ENCODE measurements at regions not wholly inside any gene's neighbourhood (a gene's known extent, or its start where the extent isn't known, plus 50 kb on each side); places are given as distances from the start of the nearest gene placed in this dataset.

- Histone ChIP-seq H3K9ac (ENCODE audit: low read length) (no peak overlapping the region), H3K4me3 (ENCODE audit: low read length) (no peak overlapping the region), H3K27me3 (ENCODE audit: low read depth, low read length) (no peaks in the 10 kb centered on the region), H3K79me2 (ENCODE audit: low read length) (no peaks in the 10 kb centered on the region), H4K20me1 (ENCODE audit: insufficient read depth, low read length) (no peaks in the 10 kb centered on the region), H3K9me3 (ENCODE audit: insufficient read depth, low read length) (no peaks in the 10 kb centered on the region), H3K27ac (ENCODE audit: low read length) (no peak overlapping the region), H3K36me3 (replicated peaks; ENCODE audit: low read depth, low read length) (no peaks in the 10 kb centered on the region), H3K4me1 (ENCODE audit: low read length) (no peaks in the 10 kb centered on the region), H2AFZ (ENCODE audit: low read depth, low read length) (no peak overlapping the region), H3K4me2 (ENCODE audit: low read length) (no peak overlapping the region)
- TF ChIP-seq EZH2phosphoT487 (IDR thresholded peaks at IDR 0.05; ENCODE audit: low read depth), result no peak
- TF ChIP-seq, protein P1, sequence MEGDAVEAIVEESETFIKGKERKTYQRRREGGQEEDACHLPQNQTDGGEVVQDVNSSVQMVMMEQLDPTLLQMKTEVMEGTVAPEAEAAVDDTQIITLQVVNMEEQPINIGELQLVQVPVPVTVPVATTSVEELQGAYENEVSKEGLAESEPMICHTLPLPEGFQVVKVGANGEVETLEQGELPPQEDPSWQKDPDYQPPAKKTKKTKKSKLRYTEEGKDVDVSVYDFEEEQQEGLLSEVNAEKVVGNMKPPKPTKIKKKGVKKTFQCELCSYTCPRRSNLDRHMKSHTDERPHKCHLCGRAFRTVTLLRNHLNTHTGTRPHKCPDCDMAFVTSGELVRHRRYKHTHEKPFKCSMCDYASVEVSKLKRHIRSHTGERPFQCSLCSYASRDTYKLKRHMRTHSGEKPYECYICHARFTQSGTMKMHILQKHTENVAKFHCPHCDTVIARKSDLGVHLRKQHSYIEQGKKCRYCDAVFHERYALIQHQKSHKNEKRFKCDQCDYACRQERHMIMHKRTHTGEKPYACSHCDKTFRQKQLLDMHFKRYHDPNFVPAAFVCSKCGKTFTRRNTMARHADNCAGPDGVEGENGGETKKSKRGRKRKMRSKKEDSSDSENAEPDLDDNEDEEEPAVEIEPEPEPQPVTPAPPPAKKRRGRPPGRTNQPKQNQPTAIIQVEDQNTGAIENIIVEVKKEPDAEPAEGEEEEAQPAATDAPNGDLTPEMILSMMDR (IDR thresholded peaks at IDR 0.05; ENCODE audit: low read depth, low read length), result no peak
Measured at GRCh38 chr5:106159616-106160015, 1511.1 kb downstream of the EFNA5 start.

DNA sequence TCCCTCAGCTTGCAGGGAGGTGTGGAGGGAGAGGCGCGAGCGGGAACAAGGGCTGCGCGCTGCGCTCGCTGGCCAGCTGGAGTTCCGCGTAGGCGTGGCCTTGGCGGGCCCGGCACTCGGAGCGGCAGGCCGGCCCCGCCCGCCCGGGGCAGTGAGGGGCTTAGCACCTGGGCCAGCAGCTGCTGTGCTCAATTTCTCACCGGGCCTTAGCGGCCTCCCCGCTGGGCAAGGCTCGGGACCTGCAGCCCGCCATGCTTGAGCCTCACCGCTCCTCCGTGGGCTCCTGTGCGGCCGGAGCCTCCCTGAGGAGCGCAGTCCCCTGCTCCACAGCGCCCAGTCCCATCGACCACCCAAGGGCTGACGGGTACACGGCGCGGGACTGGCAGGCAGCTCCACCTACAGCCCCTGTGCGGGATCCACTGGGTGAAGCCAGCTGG is 1516.4 kb downstream of the EFNA5 start:
- H4K20me1 ChIP-seq (ENCODE audit: insufficient read depth, low read length), result no peaks in the 10 kb centered on the region
- no peak overlapping the region for H2AFZ ChIP-seq (ENCODE audit: low read depth, low read length)
- no peak overlapping the region for H3K4me3 ChIP-seq (ENCODE audit: low read length)
- TF ChIP-seq, protein P1 (IDR thresholded peaks at IDR 0.05; ENCODE audit: low read depth, low read length), result no peak
- no peak for TF ChIP-seq EZH2phosphoT487 (IDR thresholded peaks at IDR 0.05; ENCODE audit: low read depth)
- H3K9ac ChIP-seq (ENCODE audit: low read length), result no peak overlapping the region
- H3K27ac ChIP-seq (ENCODE audit: low read length), result no peak overlapping the region
- no peaks in the 10 kb centered on the region for H3K36me3 ChIP-seq (replicated peaks; ENCODE audit: low read depth, low read length)
- H3K4me1 ChIP-seq (ENCODE audit: low read length), result no peaks in the 10 kb centered on the region
- H3K79me2 ChIP-seq (ENCODE audit: low read length), result no peaks in the 10 kb centered on the region
- H3K27me3 ChIP-seq (ENCODE audit: low read depth, low read length), result no peaks in the 10 kb centered on the region
- H3K4me2 ChIP-seq (ENCODE audit: low read length), result no peak overlapping the region
- H3K9me3 ChIP-seq (ENCODE audit: insufficient read depth, low read length), result no peaks in the 10 kb centered on the region

- H3K36me3 ChIP-seq (replicated peaks; ENCODE audit: low read depth, low read length), result no peaks in the 10 kb centered on the region
- H2AFZ ChIP-seq (ENCODE audit: low read depth, low read length), result no peak overlapping the region
- no peak overlapping the region for H3K27ac ChIP-seq (ENCODE audit: low read length)
- H3K9me3 ChIP-seq (ENCODE audit: insufficient read depth, low read length), result no peaks in the 10 kb centered on the region
- no peak overlapping the region for H3K9ac ChIP-seq (ENCODE audit: low read length)
- no peaks in the 10 kb centered on the region for H3K4me1 ChIP-seq (ENCODE audit: low read length)
- H3K4me2 ChIP-seq (ENCODE audit: low read length), result no peak overlapping the region
- no peaks in the 10 kb centered on the region for H3K79me2 ChIP-seq (ENCODE audit: low read length)
- no peak overlapping the region for H3K4me3 ChIP-seq (ENCODE audit: low read length)
- TF ChIP-seq, protein P1 (IDR thresholded peaks at IDR 0.05; ENCODE audit: low read depth, low read length), result no peak
- no peak for TF ChIP-seq EZH2phosphoT487 (IDR thresholded peaks at IDR 0.05; ENCODE audit: low read depth)
- H3K27me3 ChIP-seq (ENCODE audit: low read depth, low read length), result no peaks in the 10 kb centered on the region
- no peaks in the 10 kb centered on the region for H4K20me1 ChIP-seq (ENCODE audit: insufficient read depth, low read length)
Measured at GRCh38 chr5:106152569-106152968, 1518.2 kb downstream of the EFNA5 start.

DNA sequence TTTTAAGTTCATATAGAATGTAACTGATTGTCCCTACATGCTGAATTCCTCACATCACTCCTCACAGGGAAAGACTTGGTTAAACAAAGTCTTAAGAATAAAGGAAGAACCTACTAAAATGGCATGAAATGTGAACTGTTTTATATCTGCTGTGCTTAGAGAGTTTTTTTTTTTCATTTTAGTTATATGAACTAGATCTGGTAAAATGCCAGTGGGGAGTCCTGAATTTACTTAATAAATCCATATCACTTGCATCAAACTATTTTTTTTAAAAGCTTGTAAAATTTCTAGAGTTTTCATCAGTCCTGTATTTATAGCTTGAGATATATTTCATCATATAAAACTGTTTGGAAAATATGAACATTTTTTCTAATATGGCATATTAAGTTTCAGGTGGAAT is 1528.6 kb downstream of the EFNA5 start:
- Histone ChIP-seq H3K79me2 (ENCODE audit: low read length) (no peaks in the 10 kb centered on the region), H4K20me1 (ENCODE audit: insufficient read depth, low read length) (no peaks in the 10 kb centered on the region), H3K4me1 (ENCODE audit: low read length) (no peaks in the 10 kb centered on the region), H3K4me3 (ENCODE audit: low read length) (no peak overlapping the region), H3K4me2 (ENCODE audit: low read length) (no peak overlapping the region), H3K36me3 (replicated peaks; ENCODE audit: low read depth, low read length) (no peaks in the 10 kb centered on the region), H3K9ac (ENCODE audit: low read length) (no peak overlapping the region), H3K9me3 (ENCODE audit: insufficient read depth, low read length) (no peaks in the 10 kb centered on the region), H2AFZ (ENCODE audit: low read depth, low read length) (no peak overlapping the region), H3K27me3 (ENCODE audit: low read depth, low read length) (no peaks in the 10 kb centered on the region), H3K27ac (ENCODE audit: low read length) (no peak overlapping the region)
- no peak for TF ChIP-seq EZH2phosphoT487 (IDR thresholded peaks at IDR 0.05; ENCODE audit: low read depth)
- TF ChIP-seq, protein P1 (IDR thresholded peaks at IDR 0.05; ENCODE audit: low read depth, low read length), result no peak
